Gastroesophageal sphincter (tissue), 4 donors: ENCODE measurements at regions not wholly inside any gene's neighbourhood (a gene's known extent, or its start where the extent isn't known, plus 50 kb on each side); places are given as distances from the start of the nearest gene placed in this dataset.

ENCODE experiments used
- ATAC-seq: fragments of 150-250 bp; one replicate; pipeline ENCODE4 v1.9.1; 2016; ENCODE audit warnings: mild to moderate bottlenecking, moderate library complexity
- H3K27ac ChIP-seq, 4 donors: fragments of 200-600 bp; sonication (generic) in 3 of 4; 1 replicate in 3 of 4; 2 replicates in 1 of 4; pipeline ENCODE4 v1.5.1; 2016 to 2019
- H3K27me3 ChIP-seq: fragments of 200-600 bp; sonication (generic); one replicate; pipeline ENCODE4 v1.5.1; 2019
- H3K36me3 ChIP-seq, 2 donors: fragments of 200-600 bp; sonication (generic); one replicate each; pipeline ENCODE4 v1.5.1; 2019; ENCODE audit warnings: control low read depth in 1 of 2
- H3K4me1 ChIP-seq, 3 donors: fragments of 200-600 bp; sonication (generic); 1 replicate in 2 of 3; 2 replicates in 1 of 3; pipeline ENCODE4 v1.5.1; 2016 to 2019; ENCODE audit warnings: control low read depth in 2 of 3
- H3K4me3 ChIP-seq, 2 donors: fragments of 200-600 bp; sonication (generic); one replicate each; pipeline ENCODE4 v1.5.1; 2019; ENCODE audit warnings: mild to moderate bottlenecking in 1 of 2, moderate library complexity in 1 of 2
- H3K9me3 ChIP-seq, 3 donors: fragments of 200-600 bp; sonication (generic); one replicate each; pipeline ENCODE4 v1.5.1; 2017 to 2019; ENCODE audit warnings: control low read depth in 2 of 3
- EP300 ChIP-seq: sonication (generic); formaldehyde crosslinking; IDR thresholded peaks from one replicate; pipeline ENCODE4 v1.6.1; 2017; ENCODE audit warnings: antibody characterized with exemption, mild to moderate bottlenecking
- POLR2A ChIP-seq, 2 donors: fragments of 450-650 bp; IDR thresholded peaks; one replicate each; pipeline ENCODE4 v1.6.1; 2017; ENCODE audit warnings: antibody characterized with exemption in 2 of 2, mild to moderate bottlenecking in 2 of 2, moderate library complexity in 1 of 2
- POLR2AphosphoS5 ChIP-seq: sonication (generic); formaldehyde crosslinking; IDR thresholded peaks from one replicate; pipeline ENCODE4 v1.6.1; 2017; ENCODE audit warnings: antibody characterized with exemption
- WGBS, 2 donors: methylation state at CpG; one replicate each; pipeline ENCODE4 v1.1.5; 2018; ENCODE audit warnings: low coverage in 1 of 2; 5-methylcytosine and 5-hydroxymethylcytosine counted together
- TF ChIP-seq, protein P1 (sequence below), 4 experiments: fragments of 200-600 bp in 2 of 4; fragments of 450-650 bp in 2 of 4; sonication (generic) in 1 of 4; IDR thresholded peaks; one replicate each; pipeline ENCODE4 v1.5.1; 2017 to 2019; ENCODE audit warnings: antibody characterized with exemption in 4 of 4, mild to moderate bottlenecking in 2 of 4, moderate library complexity in 2 of 4

- H3K36me3 ChIP-seq, result no peaks in the 10 kb centered on the region
- no peak overlapping the region for H3K27ac ChIP-seq
- no peak for TF ChIP-seq POLR2AphosphoS5
- no peak for TF ChIP-seq POLR2A (IDR thresholded peaks at IDR 0.05)
- TF ChIP-seq EP300, result no peak
- TF ChIP-seq, protein P1, sequence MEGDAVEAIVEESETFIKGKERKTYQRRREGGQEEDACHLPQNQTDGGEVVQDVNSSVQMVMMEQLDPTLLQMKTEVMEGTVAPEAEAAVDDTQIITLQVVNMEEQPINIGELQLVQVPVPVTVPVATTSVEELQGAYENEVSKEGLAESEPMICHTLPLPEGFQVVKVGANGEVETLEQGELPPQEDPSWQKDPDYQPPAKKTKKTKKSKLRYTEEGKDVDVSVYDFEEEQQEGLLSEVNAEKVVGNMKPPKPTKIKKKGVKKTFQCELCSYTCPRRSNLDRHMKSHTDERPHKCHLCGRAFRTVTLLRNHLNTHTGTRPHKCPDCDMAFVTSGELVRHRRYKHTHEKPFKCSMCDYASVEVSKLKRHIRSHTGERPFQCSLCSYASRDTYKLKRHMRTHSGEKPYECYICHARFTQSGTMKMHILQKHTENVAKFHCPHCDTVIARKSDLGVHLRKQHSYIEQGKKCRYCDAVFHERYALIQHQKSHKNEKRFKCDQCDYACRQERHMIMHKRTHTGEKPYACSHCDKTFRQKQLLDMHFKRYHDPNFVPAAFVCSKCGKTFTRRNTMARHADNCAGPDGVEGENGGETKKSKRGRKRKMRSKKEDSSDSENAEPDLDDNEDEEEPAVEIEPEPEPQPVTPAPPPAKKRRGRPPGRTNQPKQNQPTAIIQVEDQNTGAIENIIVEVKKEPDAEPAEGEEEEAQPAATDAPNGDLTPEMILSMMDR (IDR thresholded peaks at IDR 0.05), result no peak
- peaks cover 72% of the 10 kb centered on the region for H3K27me3 ChIP-seq
- 83% methylated on average over 3 of the region's 31 CpGs; no CpG with 5 or more reads in 1 of the 2 donors for WGBS, 2 donors
- no peaks in the 10 kb centered on the region for H3K9me3 ChIP-seq
- H3K4me1 ChIP-seq, result no peaks in the 10 kb centered on the region
- H3K4me3 ChIP-seq, result no peak overlapping the region
- no peak for ATAC-seq
Measured at GRCh38 chr22:48396785-48397530, 1430.7 kb downstream of the BRD1 start.

- Histone ChIP-seq H3K36me3 (no peaks in the 10 kb centered on the region), H3K9me3 (no peaks in the 10 kb centered on the region), H3K4me3 (no peak overlapping the region), H3K27ac (no peak overlapping the region), H3K27me3 (peaks cover 72% of the 10 kb centered on the region), H3K4me1 (no peaks in the 10 kb centered on the region)
- TF ChIP-seq POLR2AphosphoS5 (no peak), EP300 (no peak), POLR2A (IDR thresholded peaks at IDR 0.05) (no peak)
- TF ChIP-seq, protein P1 (IDR thresholded peaks at IDR 0.05), result no peak
- 20 to 80% methylated on average over 1 of the region's 20 CpGs for WGBS, 2 donors
- no peak for ATAC-seq
Measured at GRCh38 chr22:48396091-48396784, 1431.4 kb downstream of the BRD1 start.

DNA sequence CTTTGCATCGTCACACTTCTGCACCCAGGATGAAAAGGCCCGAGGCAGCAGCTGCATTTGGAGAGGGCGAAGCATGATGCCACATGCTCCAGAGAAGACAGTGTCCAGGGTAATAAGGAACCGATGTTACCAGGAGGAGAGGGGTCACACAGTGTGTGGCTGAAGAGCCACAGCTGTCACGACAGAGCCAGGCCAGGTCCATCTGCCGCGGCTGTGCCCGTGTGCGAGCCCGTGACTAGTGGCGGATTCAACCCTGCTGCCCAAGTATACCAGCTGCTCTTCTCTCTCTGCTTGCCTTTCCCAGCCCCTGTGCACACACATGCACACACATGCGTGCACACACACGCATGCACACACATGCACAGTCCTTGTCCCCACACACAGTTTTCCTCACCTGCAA, 1432.5 kb downstream of the BRD1 start:
- Histone ChIP-seq H3K9me3 (no peaks in the 10 kb centered on the region), H3K27me3 (peaks cover 69% of the 10 kb centered on the region), H3K4me1 (no peaks in the 10 kb centered on the region), H3K36me3 (no peaks in the 10 kb centered on the region), H3K27ac (no peak overlapping the region), H3K4me3 (no peak overlapping the region)
- 57 to 64% methylated on average over 7 to 10 of the region's 13 CpGs for WGBS, 2 donors
- ATAC-seq, result no peak
- TF ChIP-seq POLR2A (IDR thresholded peaks at IDR 0.05), result no peak
- TF ChIP-seq EP300, result no peak
- TF ChIP-seq POLR2AphosphoS5, result no peak

GRCh38 chr22:48394787-48395186, 1432.9 kb downstream of the BRD1 start:
- no peaks in the 10 kb centered on the region for H3K36me3 ChIP-seq
- H3K4me1 ChIP-seq, result no peaks in the 10 kb centered on the region
- no peak for ATAC-seq
- no peak overlapping the region for H3K4me3 ChIP-seq
- H3K27ac ChIP-seq, result no peak overlapping the region
- 71 to 80% methylated on average over 1 to 3 of the region's 8 CpGs for WGBS, 2 donors
- H3K9me3 ChIP-seq, result no peaks in the 10 kb centered on the region
- peaks cover 69% of the 10 kb centered on the region for H3K27me3 ChIP-seq
- TF ChIP-seq, protein P1 (IDR thresholded peaks at IDR 0.05), result no peak
- TF ChIP-seq POLR2AphosphoS5 (no peak), POLR2A (IDR thresholded peaks at IDR 0.05) (no peak), EP300 (no peak)

- no peak overlapping the region for H3K27ac ChIP-seq
- H3K9me3 ChIP-seq, result no peaks in the 10 kb centered on the region
- WGBS, 2 donors, result 70 to 85% methylated on average over 2 to 10 of the region's 10 CpGs
- peaks cover 67% of the 10 kb centered on the region for H3K27me3 ChIP-seq
- no peak overlapping the region for H3K4me3 ChIP-seq
- no peaks in the 10 kb centered on the region for H3K4me1 ChIP-seq
- no peak for TF ChIP-seq POLR2AphosphoS5
- no peak for TF ChIP-seq EP300
- TF ChIP-seq POLR2A (IDR thresholded peaks at IDR 0.05), result no peak
- TF ChIP-seq, protein P1 (IDR thresholded peaks at IDR 0.05), result no peak
- H3K36me3 ChIP-seq, result no peaks in the 10 kb centered on the region
- ATAC-seq, result no peak
Measured at GRCh38 chr22:48393885-48394284, 1433.8 kb downstream of the BRD1 start.
